GM21360 (cell line): ENCODE measurements at regions not wholly inside any gene's neighbourhood (a gene's known extent, or its start where the extent isn't known, plus 50 kb on each side); places are given as distances from the start of the nearest gene placed in this dataset.
A peak's percentile ranks its signal among the peaks of the same experiment; 100 is the strongest.
"Not testable (repeated sequence)": the region's sequence is repeated elsewhere in the genome, so short reads cannot be mapped to it uniquely, and the experiment has no call there.

ENCODE experiments used
- ATAC-seq: cut with Tn5 transposase; IDR thresholded peaks from one replicate; pipeline ENCODE4 v1.9.1; 2021; ENCODE audit warnings: mild to moderate bottlenecking, moderate library complexity; ENCODE audit not compliant: unreplicated experiment

DNA sequence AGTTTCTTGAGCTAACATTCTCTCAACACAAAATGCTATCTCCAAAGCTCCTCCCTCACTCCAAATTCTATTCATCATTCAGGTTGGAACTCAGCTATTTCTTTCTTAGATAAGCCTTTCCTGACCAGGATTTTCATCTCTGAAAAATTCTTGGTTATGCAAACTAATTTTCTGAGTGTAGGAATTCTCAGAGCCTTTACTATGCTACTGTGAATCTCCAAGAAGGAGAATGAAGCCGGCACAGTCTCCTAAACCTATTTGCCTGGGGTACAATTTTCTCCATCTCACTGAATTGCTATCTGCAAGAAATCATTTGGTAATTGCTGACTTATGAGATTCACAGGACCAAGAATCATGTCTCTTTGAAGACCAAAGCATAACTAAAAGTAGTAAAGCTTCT is 325.9 kb upstream of the ESRRG start:
- ATAC-seq: no peak

DNA sequence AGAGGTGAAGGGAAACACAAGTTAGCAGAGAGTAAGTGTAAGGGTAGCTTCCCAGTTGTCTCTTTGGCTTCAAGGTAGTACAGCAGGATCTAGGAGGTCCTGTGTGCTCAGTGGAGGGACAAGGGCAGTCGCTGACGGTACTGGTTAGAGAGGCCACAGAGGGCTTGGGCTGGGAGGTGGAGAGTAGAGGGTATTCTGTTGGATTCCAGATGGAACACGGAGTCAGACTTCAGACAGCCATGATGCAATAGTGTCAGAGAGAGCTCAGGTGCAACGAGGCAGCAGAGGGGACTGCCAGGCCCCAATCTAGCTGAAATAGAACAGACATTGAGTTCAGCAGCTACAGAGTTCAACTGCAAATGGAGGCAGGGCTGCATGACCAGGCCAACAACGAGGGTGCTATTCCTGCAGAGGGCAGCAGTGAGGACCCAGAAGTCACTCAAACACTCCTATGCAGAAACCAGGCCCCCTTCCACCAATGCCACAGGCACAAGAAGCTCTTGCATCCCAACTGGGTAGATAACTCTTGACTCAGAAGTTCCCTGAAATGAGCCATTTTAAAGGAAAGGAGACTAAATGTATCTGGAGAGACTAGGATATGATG is 325.0 kb upstream of the ESRRG start:
- ATAC-seq: peak; percentile 87

DNA sequence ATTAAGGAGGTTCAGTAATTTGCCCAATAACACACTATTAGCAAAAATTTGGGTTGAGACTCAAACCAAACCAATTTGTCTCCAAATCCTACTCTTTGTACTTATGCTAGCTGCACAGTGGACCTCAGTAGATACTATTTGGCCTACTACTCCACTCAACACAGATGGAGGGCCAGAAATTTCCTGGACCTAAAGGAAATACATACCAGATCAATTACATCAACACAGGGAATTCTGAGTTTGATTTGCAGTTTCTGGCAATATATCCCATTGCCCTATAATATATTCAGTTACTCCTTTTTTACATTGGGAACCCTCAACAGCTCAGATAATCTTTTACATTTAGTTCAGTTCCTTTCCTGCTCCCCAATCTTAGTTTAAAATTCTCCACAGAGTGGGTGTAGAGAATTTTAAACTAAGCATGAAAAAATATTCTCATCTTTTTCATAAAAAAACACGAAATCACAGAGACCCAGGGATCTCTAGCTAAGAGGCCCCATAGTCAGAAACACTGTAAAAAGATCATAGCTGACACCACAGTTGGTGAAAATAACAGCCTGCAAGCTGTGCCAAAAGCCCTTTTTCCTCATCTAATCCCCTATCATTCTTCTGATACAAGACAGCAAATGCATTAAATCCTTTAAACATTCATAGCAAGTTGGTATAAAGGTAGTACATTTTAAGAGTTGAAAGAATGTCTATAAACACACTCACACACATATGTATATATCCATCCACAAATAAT is 317.7 kb upstream of the ESRRG start:
- no peak for ATAC-seq

DNA sequence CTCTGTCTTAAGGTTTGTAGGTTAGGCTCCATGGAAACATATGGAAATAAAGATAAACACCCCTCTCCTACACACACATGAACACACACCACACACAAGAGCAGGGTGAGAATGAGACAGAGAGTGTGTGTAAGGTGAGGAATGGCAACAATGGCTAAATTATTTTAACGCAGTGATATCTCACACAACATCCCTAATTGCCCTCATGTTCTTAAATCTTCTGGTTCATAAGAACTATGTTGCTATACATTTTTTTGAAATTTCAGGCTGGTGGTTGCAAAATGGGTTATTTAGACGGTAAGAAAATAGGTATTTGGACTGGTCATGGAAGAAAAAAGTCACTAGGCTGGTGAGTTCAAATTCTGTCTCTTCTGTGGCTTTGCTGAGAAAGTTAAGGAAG is 316.7 kb upstream of the ESRRG start:
- no peak for ATAC-seq

DNA sequence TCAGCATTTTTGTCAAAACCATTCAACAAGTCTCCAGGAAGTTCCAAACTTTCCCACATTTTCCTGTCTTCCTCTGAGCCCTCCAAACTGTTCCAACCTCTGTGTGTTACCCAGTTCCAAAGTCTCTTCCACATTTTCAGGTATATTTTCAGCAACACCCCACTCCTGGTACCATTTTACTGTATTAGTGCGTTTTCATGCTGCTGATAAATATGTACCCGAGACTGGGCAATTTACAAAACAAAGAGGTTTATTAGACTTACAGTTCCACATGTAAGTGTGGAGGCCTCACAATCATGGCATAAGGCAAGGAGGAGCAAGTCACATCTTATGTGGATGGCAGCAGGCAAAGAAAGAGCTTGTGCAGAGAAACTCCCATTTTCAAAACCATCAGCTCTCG is 315.9 kb upstream of the ESRRG start:
- not testable (repeated sequence) for ATAC-seq

DNA sequence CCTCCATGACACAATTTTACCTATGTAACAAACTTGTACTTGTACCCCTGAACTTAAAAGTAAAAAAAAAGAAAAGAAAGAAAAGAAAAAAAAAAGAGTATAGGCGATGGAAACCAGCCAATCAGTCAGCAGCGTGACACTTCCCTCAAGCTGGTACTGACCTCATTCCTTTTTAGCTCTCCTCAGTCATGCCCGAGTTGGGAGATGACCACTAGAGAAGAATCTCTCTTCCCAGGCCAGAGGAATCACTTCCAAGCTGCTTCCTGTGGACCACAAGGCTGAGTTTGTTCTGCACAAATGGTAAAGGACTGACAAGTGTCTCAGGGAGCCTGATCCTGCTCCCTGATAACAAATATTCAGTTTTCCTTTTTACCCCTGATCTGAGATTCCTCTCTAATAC is 313.5 kb upstream of the ESRRG start:
- no peak for ATAC-seq

DNA sequence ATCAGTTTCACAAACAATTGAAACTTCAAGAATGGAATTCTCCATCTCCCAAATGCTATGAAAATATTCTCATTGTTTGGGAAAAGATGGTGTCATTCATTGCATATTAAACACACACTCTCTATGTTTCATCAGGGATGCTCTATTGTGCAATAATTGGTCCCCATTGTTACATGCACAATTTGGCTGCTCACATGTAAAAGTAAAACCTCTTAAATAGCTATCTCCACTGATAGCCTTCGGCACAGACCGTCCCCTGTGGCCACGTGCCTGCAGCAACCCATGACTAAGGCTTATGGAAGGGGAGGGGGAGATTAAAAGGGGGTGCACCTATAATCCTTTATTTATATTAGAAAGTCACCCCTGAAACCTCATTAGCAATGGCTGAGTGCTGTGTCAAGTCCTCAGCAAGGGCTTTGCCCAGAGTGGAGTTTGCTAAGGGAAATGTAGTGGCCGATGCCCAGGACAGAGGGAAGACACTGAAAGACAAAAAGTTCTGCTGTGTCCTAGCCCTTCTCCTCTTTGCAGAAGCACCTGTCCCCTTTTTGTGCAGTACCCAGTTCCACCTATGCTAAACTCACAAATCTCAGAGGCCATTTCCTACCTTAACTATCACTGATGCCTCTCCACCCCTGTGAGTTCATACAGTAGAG is 309.6 kb upstream of the ESRRG start:
- ATAC-seq: no peak

DNA sequence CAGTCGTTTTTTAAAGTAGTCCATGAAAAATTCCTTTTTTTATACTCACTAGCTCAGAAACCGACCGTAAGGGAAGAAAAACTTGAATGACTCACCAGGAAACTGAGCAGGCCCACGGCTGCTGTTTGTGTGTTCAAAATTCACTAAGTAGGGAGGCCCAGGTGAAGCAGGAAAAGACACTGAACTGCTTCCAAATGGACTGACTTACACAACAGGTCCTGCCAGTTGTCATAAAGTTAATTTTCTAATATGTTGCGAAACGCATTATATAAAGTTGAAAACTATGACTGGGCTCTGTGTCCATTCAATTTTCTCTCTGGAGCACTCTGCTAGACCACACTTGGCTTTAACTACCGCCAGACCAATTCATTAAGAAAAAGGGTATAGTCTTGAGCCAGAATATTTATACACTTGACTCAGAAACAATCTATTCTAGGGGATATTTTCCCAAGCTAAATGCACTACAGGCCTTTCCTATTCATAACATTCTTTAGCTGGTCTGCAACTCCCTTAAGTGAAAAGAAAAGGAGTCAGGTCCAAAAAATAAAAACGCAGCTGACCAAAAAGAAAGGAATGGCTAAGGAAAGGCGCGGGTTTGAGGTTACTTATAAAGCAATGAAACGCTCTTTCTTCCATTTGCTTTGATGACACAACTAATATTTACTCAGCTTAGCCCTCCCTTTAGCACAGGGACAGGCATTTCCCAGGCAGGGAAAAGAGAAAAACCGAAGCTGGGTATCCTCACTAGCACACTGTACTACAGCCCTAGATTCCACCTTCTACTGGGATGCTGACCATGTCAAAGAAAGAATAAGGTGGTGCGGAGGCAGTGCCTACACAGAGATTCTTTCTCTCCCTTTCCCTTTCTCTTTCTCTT is 306.3 kb upstream of the ESRRG start:
- ATAC-seq: no peak

DNA sequence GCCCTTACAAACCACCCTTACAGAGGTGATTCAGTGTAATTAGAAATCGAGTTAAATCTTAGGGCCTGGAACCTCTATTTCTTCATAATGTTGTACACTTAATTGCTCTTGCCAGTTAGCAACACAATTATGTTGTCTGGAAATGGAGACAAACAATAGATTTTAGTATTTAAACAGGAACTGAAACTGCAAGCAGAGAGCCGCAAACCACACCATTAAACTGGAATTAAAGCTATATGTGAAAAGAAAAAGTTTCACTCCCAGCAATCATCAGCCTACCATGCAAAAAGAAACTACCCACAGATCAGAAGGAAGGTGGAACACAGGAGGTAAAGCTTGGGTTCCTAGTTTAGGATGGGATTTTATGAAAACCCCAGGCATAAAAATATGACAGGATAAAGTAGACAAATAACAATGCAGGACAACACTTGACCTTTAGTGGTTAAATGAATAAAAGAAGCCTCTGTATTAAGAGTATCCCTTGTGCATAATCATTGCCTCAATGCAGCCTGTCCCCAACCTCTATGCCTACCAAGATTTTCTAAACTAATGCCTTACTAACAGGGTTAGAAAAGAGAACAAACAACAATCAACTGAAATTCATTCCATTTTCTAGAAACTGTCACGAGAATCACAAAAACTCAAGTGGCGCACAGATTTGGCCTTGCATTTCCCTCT is 304.3 kb upstream of the ESRRG start:
- ATAC-seq: peak; percentile 95

DNA sequence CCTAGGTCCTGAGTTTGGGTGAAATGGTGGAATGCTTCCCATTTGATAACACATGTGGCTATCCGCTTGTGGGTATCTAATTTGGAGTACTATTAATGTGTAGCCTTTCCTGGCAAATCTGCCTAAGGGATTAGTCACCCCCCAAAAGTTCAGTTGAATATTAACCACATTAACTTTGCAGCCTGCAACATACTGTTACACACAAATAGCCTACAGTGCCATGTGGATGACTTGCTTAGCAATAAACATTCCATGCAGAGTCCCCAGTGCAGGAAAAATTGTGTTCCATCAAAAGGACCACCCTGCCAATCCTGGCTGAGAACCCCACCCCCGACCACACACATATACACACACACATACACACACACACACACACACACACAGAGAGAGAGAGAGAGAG is 303.3 kb upstream of the ESRRG start:
- ATAC-seq: no peak

DNA sequence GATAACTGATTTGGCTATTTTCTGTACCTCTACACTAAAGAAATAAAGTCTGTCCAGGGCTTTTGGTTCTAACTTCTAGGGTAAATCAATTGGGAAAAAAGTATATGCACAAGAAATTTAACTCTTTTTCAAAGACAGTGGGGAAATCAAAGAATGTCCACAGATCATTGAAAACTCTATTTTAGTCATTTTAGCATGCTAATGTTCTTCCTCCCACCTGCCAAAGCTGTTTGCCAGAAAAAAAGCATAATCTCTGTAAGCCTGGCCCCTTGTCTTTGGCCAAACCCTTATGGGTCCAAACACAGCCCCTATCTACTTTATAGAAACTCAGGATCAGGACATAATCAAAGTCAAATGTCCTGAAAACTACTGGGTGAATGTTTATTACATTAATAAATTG is 302.2 kb upstream of the ESRRG start:
- no peak for ATAC-seq

DNA sequence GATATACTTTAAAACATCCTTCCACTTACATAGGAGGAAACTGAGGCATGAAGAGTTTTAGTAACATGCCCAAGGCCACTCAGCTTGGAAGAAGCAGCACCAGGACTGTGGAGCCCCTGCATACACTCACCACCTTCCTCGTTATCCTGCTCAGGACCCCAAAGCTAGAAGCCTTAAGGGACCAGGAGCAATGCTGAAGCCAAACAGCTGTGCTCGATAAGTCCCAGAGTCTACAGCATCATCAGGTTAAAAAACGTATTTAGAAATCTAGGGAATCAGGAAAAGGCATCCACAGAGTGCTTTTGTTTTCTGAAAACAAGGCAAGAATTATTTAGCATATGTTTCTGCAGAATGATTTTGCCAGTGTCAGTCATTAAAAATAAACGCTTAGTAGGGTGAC is 301.7 kb upstream of the ESRRG start:
- no peak for ATAC-seq

DNA sequence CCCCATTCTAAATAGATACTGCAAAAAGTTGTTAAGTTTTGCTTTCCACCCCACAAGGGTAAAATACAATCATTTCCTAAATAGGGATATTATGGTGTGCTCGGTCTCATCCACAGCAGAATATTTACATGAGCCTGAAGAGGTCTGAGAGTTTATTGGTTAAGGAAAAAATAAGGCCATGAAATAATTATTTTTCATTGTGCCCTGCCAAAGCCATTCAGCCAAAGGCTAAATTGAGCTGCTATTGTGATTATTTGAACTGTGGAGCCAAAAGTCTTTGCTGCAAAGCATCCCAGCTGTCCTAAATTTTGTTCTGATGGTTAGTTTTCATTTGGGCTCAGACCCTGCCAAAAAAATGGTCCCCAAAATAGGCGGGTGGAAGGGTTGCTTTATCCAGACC is 298.7 kb upstream of the ESRRG start:
- ATAC-seq: no peak

DNA sequence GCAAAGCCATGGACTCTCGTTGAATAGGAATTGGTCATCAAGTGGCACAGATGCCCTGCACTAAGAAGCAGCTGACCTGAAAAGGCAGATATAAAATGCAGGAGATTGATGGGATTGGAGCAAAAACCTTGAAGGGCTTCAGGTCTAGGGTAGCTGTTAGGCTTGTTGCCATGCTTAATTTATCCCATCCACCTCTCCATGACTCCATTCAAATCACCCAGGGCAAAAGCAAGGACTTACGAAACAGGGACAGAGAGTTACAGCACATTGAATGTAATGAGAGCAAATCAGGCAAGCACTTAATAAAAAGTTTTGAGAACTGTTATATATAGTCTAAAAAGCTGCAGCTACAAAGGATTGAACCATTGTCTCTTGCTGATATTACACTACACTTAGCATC is 298.2 kb upstream of the ESRRG start:
- ATAC-seq: no peak

DNA sequence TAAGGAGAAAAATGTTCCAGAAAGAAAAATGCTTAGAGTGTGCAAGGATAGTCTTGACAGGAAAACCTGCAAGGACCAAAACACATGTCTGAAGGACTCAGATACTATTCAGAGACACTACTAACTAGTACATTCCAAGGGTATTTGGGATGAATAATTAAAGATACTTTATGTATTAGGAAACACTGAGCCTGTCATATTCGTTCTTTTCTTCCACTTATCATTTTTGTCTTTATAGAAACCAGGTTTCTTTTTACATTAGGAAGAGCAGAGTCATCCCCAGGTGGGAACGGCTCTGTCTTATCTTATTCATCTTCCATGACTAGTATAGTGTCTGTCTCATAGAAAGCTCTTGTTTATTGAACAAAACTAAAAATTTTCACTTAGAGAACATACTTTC is 296.2 kb upstream of the ESRRG start:
- ATAC-seq: no peak

DNA sequence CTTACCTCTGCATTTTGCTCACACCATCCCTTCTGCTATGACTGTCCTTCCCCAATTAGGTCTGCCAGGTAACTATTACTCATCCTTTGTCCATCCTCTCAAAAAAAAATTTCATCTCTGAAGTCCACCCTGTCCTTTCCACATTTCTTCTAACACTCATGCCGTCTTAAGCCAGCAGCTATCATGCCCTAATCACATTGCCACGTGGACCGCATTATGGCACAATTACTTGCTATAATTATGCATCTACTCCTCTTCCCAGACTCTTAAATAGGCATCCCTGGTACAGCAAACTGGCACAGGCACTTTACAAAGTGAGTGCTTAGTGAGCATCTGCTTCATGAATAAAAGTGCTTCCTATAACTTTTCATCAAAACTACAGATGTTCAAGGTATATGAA is 295.4 kb upstream of the ESRRG start:
- no peak for ATAC-seq

DNA sequence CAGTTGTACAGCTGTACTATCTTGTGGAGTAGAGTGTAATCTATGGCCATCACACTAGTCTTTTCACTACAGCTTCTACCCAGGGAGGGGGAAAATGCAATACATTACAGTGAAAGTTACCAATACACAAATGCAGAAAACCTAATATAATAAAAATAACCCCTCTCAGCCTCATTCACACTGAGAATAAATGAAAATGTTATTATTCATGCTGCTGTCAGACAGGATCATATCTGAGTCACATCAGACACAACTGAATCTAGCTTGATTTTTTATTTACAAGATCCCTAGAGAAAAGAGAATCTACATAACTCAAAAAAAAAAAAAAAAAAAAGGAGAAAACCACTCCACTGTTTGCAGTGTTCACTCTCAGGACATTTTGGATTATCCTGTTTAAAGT is 293.9 kb upstream of the ESRRG start:
- ATAC-seq: no peak

DNA sequence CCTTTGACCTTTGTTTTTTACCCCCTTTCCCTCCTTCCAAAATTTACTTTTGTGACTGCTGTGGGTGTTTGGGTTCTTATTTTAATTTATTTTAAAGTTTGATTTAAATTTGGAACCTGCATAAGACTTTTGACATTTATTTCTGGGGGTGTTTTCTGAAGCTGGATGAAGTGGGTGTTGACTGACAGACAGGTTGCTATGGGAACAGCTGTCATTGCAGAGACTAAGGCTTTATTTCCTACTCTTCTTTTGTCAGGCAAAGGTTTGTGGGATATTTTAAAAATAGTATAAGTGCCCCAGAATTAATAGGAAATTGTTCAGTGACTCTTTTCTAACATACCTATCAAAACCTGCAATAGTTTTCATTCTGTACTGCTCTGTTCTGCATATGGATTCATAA is 290.8 kb upstream of the ESRRG start:
- no peak for ATAC-seq

DNA sequence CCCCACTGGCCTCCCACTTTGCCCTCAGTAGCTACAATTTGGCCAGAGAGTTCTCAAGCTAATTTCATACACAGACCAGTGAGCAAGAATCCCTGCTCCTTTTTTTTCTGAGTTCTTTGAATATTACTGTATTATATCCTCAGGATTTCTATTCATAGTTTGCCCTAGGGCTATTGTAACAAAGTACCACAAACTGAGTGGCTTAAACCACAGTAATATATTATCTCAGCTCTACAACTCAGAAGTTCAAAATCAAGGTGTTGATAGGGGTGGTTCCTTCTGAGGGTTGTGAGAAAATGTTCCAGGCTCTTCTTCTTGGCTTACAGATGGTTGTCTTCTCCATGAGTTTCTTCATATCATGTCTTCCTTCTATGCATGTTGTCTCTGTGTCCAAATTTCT is 289.4 kb upstream of the ESRRG start:
- no peak for ATAC-seq

DNA sequence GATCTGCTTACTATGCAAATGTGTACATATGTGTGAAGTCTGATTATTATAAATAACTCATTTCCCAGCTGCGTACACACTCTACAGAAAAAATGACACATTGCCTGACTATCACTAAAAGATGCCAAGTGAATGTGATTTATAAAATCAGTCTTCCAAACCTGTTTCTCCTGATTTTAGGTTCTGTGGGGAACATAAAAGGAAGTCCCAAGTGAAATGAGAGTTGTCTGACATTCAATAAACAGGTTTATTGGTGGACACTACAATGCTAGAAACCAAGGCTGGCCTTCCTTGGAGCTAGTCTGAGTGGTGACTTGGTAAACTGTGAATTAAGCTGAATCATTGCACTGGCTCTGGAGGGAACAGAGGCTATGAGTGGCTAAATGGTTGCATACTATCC is 287.9 kb upstream of the ESRRG start:
- no peak for ATAC-seq

DNA sequence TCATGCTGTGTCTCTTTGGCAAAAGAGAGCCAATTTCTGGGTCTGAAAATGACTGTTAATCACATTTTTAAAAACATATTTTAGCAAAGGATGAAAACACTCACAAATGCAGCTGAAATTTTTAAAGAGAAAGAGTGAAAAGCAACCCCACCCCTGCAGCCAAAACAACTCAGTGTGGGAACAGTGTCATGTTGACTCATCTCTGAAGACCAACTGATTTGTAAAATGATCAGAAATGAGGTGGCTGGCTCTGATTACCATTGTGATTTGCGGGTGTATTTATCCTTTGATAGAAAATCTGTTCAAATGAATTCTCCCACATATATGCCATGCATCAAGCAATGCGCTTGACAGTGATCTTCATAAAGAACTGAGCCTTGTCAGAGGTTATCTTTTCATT is 287.0 kb upstream of the ESRRG start:
- no peak for ATAC-seq
